ENCODE measurements at regions not wholly inside any gene's neighbourhood (a gene's known extent, or its start where the extent isn't known, plus 50 kb on each side); places are given as distances from the start of the nearest gene placed in this dataset.

- H3K27me3 ChIP-seq (ENCODE audit: control insufficient read depth in 2 of 2, insufficient read depth in 2 of 2, low read length in 2 of 2): peaks cover 0 to 2% of the 10 kb centered on the region in 2 donors
- no peak for DNase-seq
- ChIA-PET POLR2A (no interaction called here), CTCF (no interaction called here)
- intact Hi-C loops (cut with micrococcal nuclease): no loop called here
- no peak overlapping the region for H3K27ac Mint-ChIP-seq
- H3K27me3 Mint-ChIP-seq: peaks cover 0 to 21% (median 7%) of the 10 kb centered on the region in 5 donors
- H3K4me1 Mint-ChIP-seq: no peaks in the 10 kb centered on the region
- no peak overlapping the region for H3K27ac ChIP-seq (ENCODE audit: low read depth, low read length)
- H3K4me3 ChIP-seq (ENCODE audit: low read length): no peak overlapping the region
- no peak for ATAC-seq
- no peak overlapping the region for H3K4me3 Mint-ChIP-seq
- H3K9me3 Mint-ChIP-seq: no peaks in the 10 kb centered on the region
- H3K9me3 ChIP-seq (ENCODE audit: control insufficient read depth in 2 of 3, low read length in 3 of 3): no peaks in the 10 kb centered on the region
- no peaks in the 10 kb centered on the region for H3K36me3 Mint-ChIP-seq
- H3K36me3 ChIP-seq (ENCODE audit: control insufficient read depth in 2 of 3, insufficient read depth in 3 of 3, low read length in 3 of 3): no peaks in the 10 kb centered on the region
- no peaks in the 10 kb centered on the region for H3K4me1 ChIP-seq (ENCODE audit: control insufficient read depth in 2 of 2, insufficient read depth in 2 of 2, low read length in 2 of 2)
Observed at GRCh38 chr12:98351089-98351488, 164.3 kb upstream of the TMPO start.

GRCh38 chr12:98351784-98352183 lies 163.6 kb upstream of the TMPO start:
- DNase-seq (no peak), ATAC-seq (no peak)
- Histone ChIP-seq H3K9me3 (ENCODE audit: control insufficient read depth in 2 of 3, low read length in 3 of 3) (no peaks in the 10 kb centered on the region), H3K4me1 (ENCODE audit: control insufficient read depth in 2 of 2, insufficient read depth in 2 of 2, low read length in 2 of 2) (no peaks in the 10 kb centered on the region), H3K27ac (ENCODE audit: low read depth, low read length) (no peak overlapping the region), H3K4me3 (ENCODE audit: low read length) (no peak overlapping the region), H3K36me3 (ENCODE audit: control insufficient read depth in 2 of 3, insufficient read depth in 3 of 3, low read length in 3 of 3) (no peaks in the 10 kb centered on the region), H3K27me3 (ENCODE audit: control insufficient read depth in 2 of 2, insufficient read depth in 2 of 2, low read length in 2 of 2) (peaks cover 0 to 2% of the 10 kb centered on the region in 2 donors)
- H3K9me3 Mint-ChIP-seq: no peaks in the 10 kb centered on the region
- H3K4me1 Mint-ChIP-seq: no peaks in the 10 kb centered on the region
- H3K27ac Mint-ChIP-seq: no peak overlapping the region
- ChIA-PET POLR2A (no interaction called here), CTCF (no interaction called here)
- no peak overlapping the region for H3K4me3 Mint-ChIP-seq
- intact Hi-C loops (cut with micrococcal nuclease): no loop called here
- no peaks in the 10 kb centered on the region for H3K36me3 Mint-ChIP-seq
- H3K27me3 Mint-ChIP-seq: peaks cover 0 to 21% (median 7%) of the 10 kb centered on the region in 5 donors

DNA sequence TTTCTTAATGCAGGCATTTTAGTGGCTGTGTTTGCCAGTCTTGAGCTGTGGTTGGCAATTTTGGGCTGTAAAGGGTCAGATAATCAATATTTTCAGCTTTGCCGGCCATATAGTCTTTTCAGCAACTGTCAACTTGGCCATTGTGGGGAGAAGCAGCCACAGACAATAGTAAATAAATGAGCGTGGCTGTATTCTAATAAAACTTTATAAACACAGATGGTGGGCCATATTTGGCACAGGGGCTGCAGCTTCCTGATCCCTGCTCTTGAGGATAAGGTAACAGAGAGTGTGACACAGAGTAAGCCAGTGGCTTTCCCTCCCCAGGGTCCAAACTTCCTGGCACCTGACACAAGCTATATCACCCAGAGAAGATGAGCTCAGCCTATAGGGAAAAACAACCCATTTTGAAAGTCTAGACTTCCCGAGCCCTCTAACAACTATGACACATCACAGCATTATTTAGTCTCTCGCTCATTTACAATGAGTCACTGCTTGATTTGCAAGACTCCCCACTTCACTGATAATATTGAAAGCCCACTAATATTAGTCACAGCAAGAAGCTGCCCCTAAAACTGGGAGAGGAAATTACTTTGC lies 163.1 kb upstream of the TMPO start:
- ATAC-seq: no peak
- H3K27ac ChIP-seq (ENCODE audit: low read depth, low read length): no peak overlapping the region
- no peaks in the 10 kb centered on the region for H3K36me3 ChIP-seq (ENCODE audit: control insufficient read depth in 2 of 3, insufficient read depth in 3 of 3, low read length in 3 of 3)
- no peak for DNase-seq
- no peak overlapping the region for H3K4me3 Mint-ChIP-seq
- no peak overlapping the region for H3K27ac Mint-ChIP-seq
- POLR2A ChIA-PET: no interaction called here
- no peak overlapping the region for H3K4me3 ChIP-seq (ENCODE audit: low read length)
- peaks cover 0 to 2% of the 10 kb centered on the region in 2 donors for H3K27me3 ChIP-seq (ENCODE audit: control insufficient read depth in 2 of 2, insufficient read depth in 2 of 2, low read length in 2 of 2)
- H3K9me3 Mint-ChIP-seq: no peaks in the 10 kb centered on the region
- H3K27me3 Mint-ChIP-seq: peaks cover 0 to 21% (median 7%) of the 10 kb centered on the region in 5 donors
- H3K4me1 Mint-ChIP-seq: no peaks in the 10 kb centered on the region
- no peaks in the 10 kb centered on the region for H3K9me3 ChIP-seq (ENCODE audit: control insufficient read depth in 2 of 3, low read length in 3 of 3)
- no peaks in the 10 kb centered on the region for H3K4me1 ChIP-seq (ENCODE audit: control insufficient read depth in 2 of 2, insufficient read depth in 2 of 2, low read length in 2 of 2)
- H3K36me3 Mint-ChIP-seq: no peaks in the 10 kb centered on the region
- intact Hi-C loops (cut with micrococcal nuclease): no loop called here
- CTCF ChIA-PET: no interaction called here

GRCh38 chr12:98352835-98353234 lies 162.6 kb upstream of the TMPO start:
- ATAC-seq: no peak
- H3K27me3 ChIP-seq (ENCODE audit: control insufficient read depth in 2 of 2, insufficient read depth in 2 of 2, low read length in 2 of 2): peaks cover 0 to 2% of the 10 kb centered on the region in 2 donors
- no peak for DNase-seq
- Mint-ChIP-seq H3K4me3 (no peak overlapping the region), H3K27ac (no peak overlapping the region), H3K4me1 (no peaks in the 10 kb centered on the region), H3K27me3 (peaks cover 0 to 21% (median 7%) of the 10 kb centered on the region in 5 donors), H3K9me3 (no peaks in the 10 kb centered on the region), H3K36me3 (no peaks in the 10 kb centered on the region)
- intact Hi-C loops (cut with micrococcal nuclease): no loop called here
- ChIA-PET CTCF (no interaction called here), POLR2A (no interaction called here)
- no peaks in the 10 kb centered on the region for H3K9me3 ChIP-seq (ENCODE audit: control insufficient read depth in 2 of 3, low read length in 3 of 3)
- H3K4me1 ChIP-seq (ENCODE audit: control insufficient read depth in 2 of 2, insufficient read depth in 2 of 2, low read length in 2 of 2): no peaks in the 10 kb centered on the region
- no peak overlapping the region for H3K27ac ChIP-seq (ENCODE audit: low read depth, low read length)
- no peaks in the 10 kb centered on the region for H3K36me3 ChIP-seq (ENCODE audit: control insufficient read depth in 2 of 3, insufficient read depth in 3 of 3, low read length in 3 of 3)
- no peak overlapping the region for H3K4me3 ChIP-seq (ENCODE audit: low read length)

GRCh38 chr12:98354520-98355035 lies 160.8 kb upstream of the TMPO start:
- H3K4me1 Mint-ChIP-seq: no peaks in the 10 kb centered on the region
- DNase-seq: no peak
- H3K27ac Mint-ChIP-seq: no peak overlapping the region
- H3K27ac ChIP-seq (ENCODE audit: low read depth, low read length): no peak overlapping the region
- H3K9me3 ChIP-seq (ENCODE audit: control insufficient read depth in 2 of 3, low read length in 3 of 3): no peaks in the 10 kb centered on the region
- H3K4me3 ChIP-seq (ENCODE audit: low read length): no peak overlapping the region
- intact Hi-C loops (cut with micrococcal nuclease): no loop called here
- ATAC-seq: no peak
- H3K4me3 Mint-ChIP-seq: no peak overlapping the region
- peaks cover 0 to 23% (median 11%) of the 10 kb centered on the region in 5 donors for H3K27me3 Mint-ChIP-seq
- no peaks in the 10 kb centered on the region for H3K36me3 ChIP-seq (ENCODE audit: control insufficient read depth in 2 of 3, insufficient read depth in 3 of 3, low read length in 3 of 3)
- H3K9me3 Mint-ChIP-seq: no peaks in the 10 kb centered on the region
- no peaks in the 10 kb centered on the region for H3K4me1 ChIP-seq (ENCODE audit: control insufficient read depth in 2 of 2, insufficient read depth in 2 of 2, low read length in 2 of 2)
- peaks cover 0 to 2% of the 10 kb centered on the region in 2 donors for H3K27me3 ChIP-seq (ENCODE audit: control insufficient read depth in 2 of 2, insufficient read depth in 2 of 2, low read length in 2 of 2)
- ChIA-PET POLR2A (no interaction called here), CTCF (no interaction called here)
- H3K36me3 Mint-ChIP-seq: no peaks in the 10 kb centered on the region

DNA sequence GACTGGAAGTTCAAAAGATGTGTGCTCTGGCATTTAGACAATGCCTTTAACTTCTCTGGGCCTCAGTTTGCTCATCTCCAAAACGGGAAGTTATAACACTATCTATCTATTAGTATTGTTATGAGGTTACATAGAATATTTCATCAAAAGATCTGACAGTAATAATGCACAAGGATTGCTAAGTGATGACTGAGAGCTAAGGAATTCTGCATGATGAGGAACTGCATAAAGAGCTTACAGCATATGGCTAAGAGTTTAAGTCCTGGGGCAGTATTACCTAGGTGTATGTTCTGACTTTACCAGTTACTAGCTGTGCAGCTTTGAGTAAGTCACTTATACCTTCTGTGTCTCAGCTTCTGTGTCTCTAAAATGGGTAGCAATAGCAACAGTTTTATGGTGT lies 160.1 kb upstream of the TMPO start:
- Histone ChIP-seq H3K4me1 (ENCODE audit: control insufficient read depth in 2 of 2, insufficient read depth in 2 of 2, low read length in 2 of 2) (no peaks in the 10 kb centered on the region), H3K36me3 (ENCODE audit: control insufficient read depth in 2 of 3, insufficient read depth in 3 of 3, low read length in 3 of 3) (no peaks in the 10 kb centered on the region), H3K27me3 (ENCODE audit: control insufficient read depth in 2 of 2, insufficient read depth in 2 of 2, low read length in 2 of 2) (peaks cover 0 to 2% of the 10 kb centered on the region in 2 donors), H3K9me3 (ENCODE audit: control insufficient read depth in 2 of 3, low read length in 3 of 3) (no peaks in the 10 kb centered on the region), H3K27ac (ENCODE audit: low read depth, low read length) (no peak overlapping the region), H3K4me3 (ENCODE audit: low read length) (no peak overlapping the region)
- H3K36me3 Mint-ChIP-seq: no peaks in the 10 kb centered on the region
- ATAC-seq (no peak), DNase-seq (no peak)
- ChIA-PET CTCF (no interaction called here), POLR2A (no interaction called here)
- intact Hi-C loops (cut with micrococcal nuclease): no loop called here
- H3K4me1 Mint-ChIP-seq: no peaks in the 10 kb centered on the region
- no peaks in the 10 kb centered on the region for H3K9me3 Mint-ChIP-seq
- no peak overlapping the region for H3K27ac Mint-ChIP-seq
- H3K27me3 Mint-ChIP-seq: peaks cover 0 to 23% (median 11%) of the 10 kb centered on the region in 5 donors
- no peak overlapping the region for H3K4me3 Mint-ChIP-seq

GRCh38 chr12:98355933-98356332 lies 159.5 kb upstream of the TMPO start:
- H3K27me3 ChIP-seq (ENCODE audit: control insufficient read depth in 2 of 2, insufficient read depth in 2 of 2, low read length in 2 of 2): peaks cover 0 to 2% of the 10 kb centered on the region in 2 donors
- Mint-ChIP-seq H3K4me1 (no peaks in the 10 kb centered on the region), H3K9me3 (no peaks in the 10 kb centered on the region), H3K4me3 (no peak overlapping the region), H3K27me3 (peaks cover 0 to 23% (median 11%) of the 10 kb centered on the region in 5 donors), H3K27ac (no peak overlapping the region), H3K36me3 (no peaks in the 10 kb centered on the region)
- H3K27ac ChIP-seq (ENCODE audit: low read depth, low read length): no peak overlapping the region
- no peaks in the 10 kb centered on the region for H3K4me1 ChIP-seq (ENCODE audit: control insufficient read depth in 2 of 2, insufficient read depth in 2 of 2, low read length in 2 of 2)
- H3K9me3 ChIP-seq (ENCODE audit: control insufficient read depth in 2 of 3, low read length in 3 of 3): no peaks in the 10 kb centered on the region
- POLR2A ChIA-PET: no interaction called here
- CTCF ChIA-PET: no interaction called here
- H3K4me3 ChIP-seq (ENCODE audit: low read length): no peak overlapping the region
- no peak for ATAC-seq
- no peak for DNase-seq
- no peaks in the 10 kb centered on the region for H3K36me3 ChIP-seq (ENCODE audit: control insufficient read depth in 2 of 3, insufficient read depth in 3 of 3, low read length in 3 of 3)
- intact Hi-C loops (cut with micrococcal nuclease): no loop called here
